ENCODE measurements at regions not wholly inside any gene's neighbourhood (a gene's known extent, or its start where the extent isn't known, plus 50 kb on each side); places are given as distances from the start of the nearest gene placed in this dataset.

- no peak for DNase-seq (ENCODE audit: low spot score)
Observed at GRCh38 chr4:31059753-31060522, 339.8 kb downstream of the PCDH7 start.

GRCh38 chr4:31065086-31065485 is 344.9 kb downstream of the PCDH7 start:
- no peak for DNase-seq (ENCODE audit: low spot score)

DNA sequence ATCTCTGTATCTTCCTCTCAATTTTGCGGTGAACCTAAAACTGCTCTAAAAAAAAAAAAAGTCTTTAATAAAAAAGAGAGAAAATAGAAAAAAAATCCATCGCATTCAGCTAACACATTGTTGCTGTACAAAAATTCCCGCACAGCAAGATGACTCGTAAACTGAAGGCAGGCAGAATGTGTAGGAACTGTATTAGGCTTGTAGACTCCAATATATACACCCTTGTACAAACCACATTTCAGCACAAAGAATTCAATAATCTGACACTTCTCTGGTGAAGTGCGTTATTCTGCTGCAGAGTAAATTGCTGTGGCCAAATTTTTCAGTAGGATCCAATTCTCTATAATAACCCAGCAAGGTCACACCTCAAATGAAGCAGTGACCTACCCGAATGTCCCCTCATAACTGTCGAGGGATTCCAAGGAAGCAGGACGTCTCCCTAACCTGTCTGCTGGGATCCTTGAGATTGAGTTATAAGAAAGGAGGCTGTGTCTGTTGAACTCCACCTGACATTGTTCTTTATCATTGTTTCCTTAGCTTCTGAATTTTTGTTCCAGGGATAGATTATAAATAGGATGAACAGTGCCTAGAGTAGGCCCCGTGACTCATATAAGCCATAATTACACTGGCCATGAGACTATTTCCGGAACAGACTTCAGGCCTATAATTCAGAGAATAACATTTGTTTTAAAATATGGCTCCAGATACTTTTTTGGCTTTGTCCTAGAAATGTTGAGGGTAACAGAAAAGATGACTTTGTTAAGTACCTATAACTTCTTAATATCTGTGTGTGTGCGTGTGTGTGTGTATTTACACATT is 348.3 kb downstream of the PCDH7 start:
- DNase-seq (ENCODE audit: low spot score) = no peak

DNA sequence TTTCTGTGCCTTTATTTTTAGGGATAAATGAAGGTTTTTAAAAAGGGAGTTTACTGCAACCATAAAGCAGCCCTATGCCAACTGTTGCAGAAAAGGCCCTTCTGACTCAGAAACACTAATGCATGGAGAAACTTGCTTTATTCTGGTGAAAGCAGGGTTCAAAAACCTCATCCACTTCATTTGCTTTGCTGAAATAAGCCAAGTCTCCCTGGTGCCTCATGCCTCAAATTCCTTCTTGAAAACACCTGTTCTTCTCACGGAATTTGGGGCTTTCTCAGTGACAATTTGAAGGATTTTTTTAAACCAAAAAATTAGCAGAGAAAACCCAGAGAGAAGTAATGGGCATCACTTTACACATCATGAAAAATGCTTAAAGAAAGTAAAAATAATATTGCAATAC is 349.0 kb downstream of the PCDH7 start:
- DNase-seq (ENCODE audit: low spot score) = no peak

DNA sequence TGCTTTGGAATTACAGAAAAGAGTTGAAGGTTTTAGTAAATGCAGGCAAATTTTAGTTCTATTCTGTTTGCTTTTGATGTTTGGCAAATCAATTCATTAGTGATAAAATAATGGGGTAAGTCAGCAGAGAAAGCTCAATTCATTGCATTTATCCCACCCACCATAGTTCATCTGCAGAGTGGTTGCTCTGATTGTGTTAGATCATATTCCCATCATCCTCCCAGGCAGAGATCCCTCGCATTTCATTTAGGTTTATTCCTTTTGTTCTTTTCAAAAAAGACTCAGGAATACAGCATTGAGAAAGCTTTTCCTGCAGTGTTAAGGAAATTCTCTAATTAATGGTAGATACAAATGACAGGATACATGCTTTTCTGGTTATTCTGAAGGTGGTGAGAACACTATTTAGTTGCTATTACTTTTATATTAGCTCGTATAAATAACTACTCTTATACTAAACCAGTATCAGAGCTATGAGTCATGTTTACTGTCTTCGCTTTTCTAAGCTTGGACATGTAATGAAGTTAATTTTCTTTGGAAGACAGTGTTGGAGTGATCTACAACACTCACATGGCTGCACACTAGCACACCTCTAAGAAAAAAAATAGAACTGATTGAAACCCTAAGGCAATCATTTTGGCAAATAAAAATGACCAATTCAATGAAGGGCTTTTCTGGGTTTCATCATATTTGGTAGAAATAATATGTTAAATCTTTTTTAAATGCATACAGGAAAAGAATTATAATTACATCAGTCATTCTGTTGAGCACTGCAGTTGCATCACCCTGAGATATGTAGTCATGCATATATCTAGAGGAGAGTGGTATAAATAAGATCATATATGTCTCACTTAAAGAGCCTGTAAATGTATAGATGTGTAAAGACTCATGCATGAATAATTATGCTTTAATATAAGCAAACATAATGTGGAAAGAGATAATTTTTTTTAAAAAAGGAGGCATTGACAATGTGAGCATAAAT is 351.6 kb downstream of the PCDH7 start:
- DNase-seq (ENCODE audit: low spot score) = no peak

DNA sequence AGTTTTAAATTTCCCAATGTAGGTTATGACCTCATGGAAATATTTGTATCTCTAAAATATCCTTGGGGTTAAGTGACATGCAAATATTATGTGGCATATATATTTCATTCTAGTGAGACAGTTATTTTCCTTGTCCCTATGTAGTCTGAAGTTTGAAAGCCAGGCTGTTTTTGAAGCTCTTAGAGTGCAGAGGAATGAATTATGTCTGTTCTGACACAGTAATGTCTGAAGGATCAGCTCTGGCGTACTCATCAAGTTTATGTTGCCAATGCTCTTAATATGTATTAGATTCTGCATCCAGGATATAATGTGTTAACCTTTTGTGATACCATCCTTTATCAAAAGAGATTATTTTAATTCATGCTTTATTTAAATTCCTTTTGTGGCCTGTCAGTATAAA is 355.8 kb downstream of the PCDH7 start:
- DNase-seq (ENCODE audit: low spot score) = no peak

DNA sequence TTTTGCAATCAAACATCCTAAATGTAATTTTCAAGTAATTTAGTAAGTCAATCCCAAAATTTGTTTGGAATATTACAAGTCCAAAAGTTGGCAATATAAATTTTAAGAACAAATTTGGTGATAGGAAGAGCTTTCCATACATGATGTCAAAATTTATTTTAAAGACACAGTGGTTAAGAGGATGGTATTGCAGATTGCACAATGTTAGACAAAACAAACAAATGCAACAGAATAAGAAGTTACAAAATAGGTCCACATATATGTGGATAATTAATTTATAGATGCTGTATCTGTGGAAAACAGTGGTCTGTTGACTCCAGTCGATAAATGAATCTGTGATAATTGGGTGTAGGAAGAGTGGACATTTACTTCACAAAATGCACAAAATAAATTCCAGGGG is 358.5 kb downstream of the PCDH7 start:
- DNase-seq (ENCODE audit: low spot score) = no peak

DNA sequence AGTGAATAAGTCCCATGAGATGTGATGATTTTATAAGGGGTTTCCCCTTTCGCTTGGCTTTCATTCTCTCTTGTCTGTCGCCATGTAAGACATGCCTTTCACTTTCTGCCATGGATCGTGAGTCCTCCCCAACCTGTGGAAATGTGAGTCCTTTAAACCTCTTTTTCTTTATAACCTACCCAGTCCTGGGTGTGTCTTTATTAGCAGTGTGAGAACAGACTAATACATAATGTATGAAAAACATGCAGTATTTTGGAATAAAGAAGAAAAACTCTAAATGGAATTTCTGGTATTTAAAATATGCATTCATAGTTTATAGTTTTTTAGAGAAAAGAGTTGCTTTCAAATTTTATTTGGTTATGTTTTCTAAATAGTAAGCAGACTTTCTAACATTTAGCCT is 360.7 kb downstream of the PCDH7 start:
- no peak for DNase-seq (ENCODE audit: low spot score)

GRCh38 chr4:31081366-31081765 is 361.2 kb downstream of the PCDH7 start:
- peak; percentile 1 for DNase-seq (ENCODE audit: low spot score)

- DNase-seq (ENCODE audit: low spot score) = no peak
Observed at GRCh38 chr4:31083456-31083855, 363.3 kb downstream of the PCDH7 start.

GRCh38 chr4:31084806-31085416 is 364.7 kb downstream of the PCDH7 start:
- DNase-seq (ENCODE audit: low spot score) = no peak

DNA sequence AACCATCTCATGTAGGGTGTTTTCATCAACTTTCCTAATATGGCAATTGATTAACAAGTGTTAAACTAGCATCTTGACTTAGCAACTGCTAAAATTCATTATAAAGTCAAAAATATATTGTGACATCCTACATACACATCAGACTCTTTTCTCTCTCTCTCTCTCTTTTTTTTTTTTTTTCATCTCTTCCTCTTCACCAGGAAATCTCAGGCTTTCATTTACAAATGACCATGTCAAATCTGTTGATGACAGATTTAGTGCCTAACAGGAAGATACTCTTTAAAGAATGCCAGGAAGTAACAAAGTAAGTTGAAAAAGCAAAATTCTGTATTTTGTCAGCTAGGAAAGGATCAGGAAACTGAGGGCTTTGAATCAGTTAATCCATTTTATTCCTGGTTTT is 365.5 kb downstream of the PCDH7 start:
- no peak for DNase-seq (ENCODE audit: low spot score)

GRCh38 chr4:31086756-31087330 is 366.7 kb downstream of the PCDH7 start:
- DNase-seq (ENCODE audit: low spot score) = no peak

DNA sequence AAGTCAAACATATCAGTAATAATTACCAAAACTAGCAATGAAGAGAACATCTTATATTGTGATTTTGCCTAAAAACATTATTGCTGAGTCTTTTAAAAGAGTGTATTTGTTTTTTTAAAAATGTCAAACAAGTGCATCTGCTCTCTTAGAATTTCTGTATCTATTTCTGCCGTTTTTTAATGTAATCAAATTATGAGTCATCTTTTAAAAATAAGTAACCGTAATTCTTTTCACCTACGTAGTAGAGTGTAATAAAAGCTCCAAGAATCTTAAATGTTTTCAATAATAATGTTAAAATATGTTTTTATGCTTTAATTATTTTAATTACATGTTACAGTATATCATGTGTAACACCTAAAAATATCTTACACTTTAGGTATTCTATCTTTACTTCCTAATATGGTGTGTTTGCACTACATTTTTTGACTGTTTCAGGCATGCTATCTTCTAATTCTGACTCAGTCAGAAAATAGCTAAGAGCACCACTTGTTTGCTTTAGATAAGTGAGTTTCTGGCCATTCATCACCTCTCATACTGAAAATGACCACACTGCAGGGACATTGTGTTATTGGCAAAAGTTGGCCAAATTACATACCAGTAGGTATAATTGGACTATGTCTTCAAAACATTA is 368.5 kb downstream of the PCDH7 start:
- no peak for DNase-seq (ENCODE audit: low spot score)

DNA sequence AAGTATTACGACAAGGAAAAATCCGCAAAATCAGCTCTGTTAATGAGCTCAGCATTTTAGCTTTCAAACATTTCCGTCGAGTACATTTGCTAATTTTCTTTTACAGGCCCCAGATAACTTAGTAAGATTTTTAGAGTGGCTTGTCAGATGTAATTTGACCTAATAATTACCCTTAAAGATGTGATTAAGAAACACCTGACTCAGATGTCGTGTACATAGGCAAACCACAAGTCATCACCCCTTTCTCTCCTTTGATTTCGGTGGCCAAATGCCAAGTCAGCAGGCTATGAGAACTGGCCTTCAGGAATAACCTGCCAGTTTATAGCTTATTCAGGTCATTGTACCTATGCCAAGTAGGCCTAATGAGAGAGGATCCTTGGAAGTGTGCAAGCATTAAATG is 369.6 kb downstream of the PCDH7 start:
- DNase-seq (ENCODE audit: low spot score) = peak; percentile 1

DNA sequence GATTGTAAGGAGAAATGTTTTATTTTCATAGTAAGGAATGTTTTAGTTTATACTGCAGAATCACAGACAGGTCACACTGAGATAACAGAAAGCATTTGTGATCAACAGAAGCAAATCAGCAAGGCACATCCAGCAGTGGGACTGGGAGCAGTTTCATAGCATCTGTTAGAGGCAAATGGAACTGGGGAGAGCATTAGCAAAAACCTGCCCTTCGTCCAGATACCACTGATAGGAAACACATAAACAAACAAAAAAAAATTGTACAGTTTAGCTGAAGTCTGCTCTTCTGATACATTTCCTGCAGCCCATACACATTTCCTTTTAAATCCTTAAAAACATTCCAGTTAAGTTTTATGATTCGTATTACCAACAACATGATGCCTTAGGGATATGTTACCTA is 374.3 kb downstream of the PCDH7 start:
- DNase-seq (ENCODE audit: low spot score) = no peak

DNA sequence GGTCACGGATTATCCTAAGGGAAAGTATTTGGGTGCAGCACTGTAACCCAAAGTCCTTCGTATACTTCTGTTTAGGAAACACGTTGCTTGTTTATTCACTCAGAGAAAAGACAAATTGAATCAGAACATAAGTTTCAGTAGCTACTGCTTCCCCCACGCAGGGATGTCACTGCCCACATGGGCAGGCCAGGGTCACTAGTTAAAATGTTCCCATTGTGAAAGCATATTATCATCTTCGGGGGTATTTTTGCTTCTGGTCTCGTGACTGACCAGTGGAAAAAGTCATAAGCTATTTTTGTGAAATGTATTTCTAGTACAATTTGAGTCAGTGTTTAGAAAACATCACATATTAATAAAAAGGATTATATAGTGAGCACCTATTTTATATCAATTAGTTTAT is 377.8 kb downstream of the PCDH7 start:
- DNase-seq (ENCODE audit: low spot score) = no peak

DNA sequence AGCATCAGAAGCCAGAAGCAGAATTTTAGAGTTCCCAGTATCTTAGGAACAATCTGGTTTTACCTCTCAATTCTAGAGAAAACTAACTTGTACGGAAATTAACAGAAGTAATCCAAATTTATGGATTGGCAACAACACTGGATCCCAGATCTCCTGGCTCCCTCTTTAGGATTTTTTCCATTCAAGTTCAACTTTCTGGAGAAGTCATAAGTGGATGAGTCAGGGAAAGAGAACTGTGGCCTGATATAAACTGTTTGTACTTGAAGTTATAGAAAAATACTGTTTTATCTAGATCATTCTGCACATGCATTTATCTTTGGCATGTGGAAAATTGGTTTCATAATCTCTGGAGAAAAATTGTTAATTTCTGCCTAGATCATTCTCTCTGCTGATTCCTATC is 380.4 kb downstream of the PCDH7 start:
- DNase-seq (ENCODE audit: low spot score) = no peak

DNA sequence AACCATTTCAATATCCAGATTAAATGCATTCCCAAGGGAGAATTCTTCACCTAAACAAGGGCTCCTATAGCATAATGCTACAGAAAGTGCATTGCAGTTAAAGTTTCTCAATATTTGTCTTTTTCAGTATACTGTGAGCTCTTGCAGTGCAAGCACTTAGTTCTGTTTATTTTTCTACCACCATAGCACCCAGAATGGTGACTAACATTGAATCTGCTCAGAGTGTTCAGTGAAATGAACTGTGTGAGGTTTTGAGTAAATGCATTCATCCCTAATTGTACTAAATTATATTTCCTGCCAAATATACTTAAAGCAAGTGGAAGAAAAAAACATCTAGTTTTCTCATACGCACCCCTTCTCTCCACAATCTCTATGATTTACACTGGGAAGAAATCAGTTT is 383.9 kb downstream of the PCDH7 start:
- DNase-seq (ENCODE audit: low spot score) = no peak

- no peak for DNase-seq (ENCODE audit: low spot score)
Observed at GRCh38 chr4:31104577-31104976, 384.4 kb downstream of the PCDH7 start.

GRCh38 chr4:31106419-31106818 is 386.2 kb downstream of the PCDH7 start:
- DNase-seq (ENCODE audit: low spot score) = no peak
